Fibroblast of lung (primary cell): ENCODE measurements at regions not wholly inside any gene's neighbourhood (a gene's known extent, or its start where the extent isn't known, plus 50 kb on each side); places are given as distances from the start of the nearest gene placed in this dataset.
"Not testable (repeated sequence)": the region's sequence is repeated elsewhere in the genome, so short reads cannot be mapped to it uniquely, and the experiment has no call there.

Experiments used
- DNase-seq, 2 donors: peaks; one replicate each; pipeline versions ENCODE4 v3.0.0 to v3.0.0-alpha.2; 2010; ENCODE audit warnings: low read depth in 2 of 2
- H2AFZ ChIP-seq: 2 replicates; pipeline ENCODE4 v1.5.1; 2012; ENCODE audit warnings: low read length, control low read depth, inconsistent platforms
- H3K27ac ChIP-seq: 2 replicates; pipeline ENCODE4 v1.5.1; 2011; ENCODE audit warnings: low read length, control low read depth; ENCODE audit not compliant: insufficient read depth
- H3K27me3 ChIP-seq: 2 replicates; pipeline ENCODE4 v1.5.1; 2011; ENCODE audit warnings: mild to moderate bottlenecking, low read length; ENCODE audit not compliant: control insufficient read depth, insufficient read depth
- H3K36me3 ChIP-seq: 2 replicates; pipeline ENCODE4 v1.5.1; 2011; ENCODE audit warnings: low read length; ENCODE audit not compliant: control insufficient read depth, insufficient read depth
- H3K4me1 ChIP-seq: 2 replicates; pipeline ENCODE4 v1.5.1; 2011; ENCODE audit warnings: low read length; ENCODE audit not compliant: control insufficient read depth, insufficient read depth; ENCODE audit errors: extremely low read depth
- H3K4me2 ChIP-seq: 2 replicates; pipeline ENCODE4 v1.5.1; 2011; ENCODE audit warnings: low read length, control low read depth; ENCODE audit not compliant: insufficient read depth; ENCODE audit errors: extremely low read depth
- H3K4me3 ChIP-seq, 4 experiments: fragments of 200-600 bp in 1 of 4; sonication (generic) in 1 of 4; replicated peaks in 1 of 4; 2 replicates each; pipeline ENCODE4 v1.5.1; 2011 to 2016; ENCODE audit warnings: low read length in 4 of 4, low read depth in 3 of 4, mild to moderate bottlenecking in 3 of 4, control low read depth in 2 of 4, inconsistent platforms in 1 of 4, mixed read lengths in 1 of 4; ENCODE audit not compliant: insufficient read depth in 1 of 4; ENCODE audit errors: control extremely low read depth in 1 of 4
- H3K79me2 ChIP-seq: 2 replicates; pipeline ENCODE4 v1.5.1; 2012; ENCODE audit warnings: mild to moderate bottlenecking, low read length, inconsistent platforms; ENCODE audit not compliant: control insufficient read depth, insufficient read depth
- H3K9ac ChIP-seq: 2 replicates; pipeline ENCODE4 v1.5.1; 2011; ENCODE audit warnings: mild to moderate bottlenecking, low read length, control low read depth; ENCODE audit not compliant: insufficient read depth
- H3K9me3 ChIP-seq: 2 replicates; pipeline ENCODE4 v1.5.1; 2012; ENCODE audit warnings: low read depth, low read length; ENCODE audit not compliant: control insufficient read depth, insufficient read depth
- H4K20me1 ChIP-seq: 2 replicates; pipeline ENCODE4 v1.5.1; 2011; ENCODE audit warnings: low read length; ENCODE audit not compliant: control insufficient read depth, insufficient read depth; ENCODE audit errors: extremely low read depth
- CTCF ChIP-seq, 2 donors: IDR thresholded peaks in 1 of 2; conservative IDR thresholded peaks in 1 of 2; 1 replicate in 1 of 2; 2 replicates in 1 of 2; pipeline ENCODE4 v1.5.1; 2011 to 2012; ENCODE audit warnings: low read length in 2 of 2, control low read depth in 1 of 2, inconsistent platforms in 1 of 2, low read depth in 1 of 2, mild to moderate bottlenecking in 1 of 2
- EZH2 ChIP-seq: IDR thresholded peaks from 2 replicates; pipeline ENCODE4 v1.5.1; 2012; ENCODE audit warnings: low read length, control low read depth, mild to moderate bottlenecking; ENCODE audit errors: missing control alignments

- no peaks in the 10 kb centered on the region for H3K36me3 ChIP-seq
- TF ChIP-seq EZH2, result no peak
- no peak for DNase-seq
- no peaks in the 10 kb centered on the region for H4K20me1 ChIP-seq
- H3K4me1 ChIP-seq, result no peaks in the 10 kb centered on the region
- H3K4me3 ChIP-seq, result no peak overlapping the region
- H3K4me2 ChIP-seq, result no peak overlapping the region
- H3K27me3 ChIP-seq, result no peaks in the 10 kb centered on the region
- no peaks in the 10 kb centered on the region for H3K79me2 ChIP-seq
- H3K9ac ChIP-seq, result no peak overlapping the region
- H2AFZ ChIP-seq, result no peak overlapping the region
- no peak overlapping the region for H3K27ac ChIP-seq
- H3K9me3 ChIP-seq, result no peaks in the 10 kb centered on the region
Observed at GRCh38 chr11:82038154-82038553, 695.5 kb downstream of the FAM181B start.

GRCh38 chr11:82034527-82034926 is 699.1 kb downstream of the FAM181B start:
- no peaks in the 10 kb centered on the region for H3K79me2 ChIP-seq
- no peak overlapping the region for H3K9ac ChIP-seq
- H3K36me3 ChIP-seq, result no peaks in the 10 kb centered on the region
- H3K4me2 ChIP-seq, result no peak overlapping the region
- no peaks in the 10 kb centered on the region for H3K27me3 ChIP-seq
- no peak for TF ChIP-seq EZH2
- TF ChIP-seq CTCF (conservative IDR thresholded peaks at IDR 0.05 in 1 of 2, IDR thresholded peaks at IDR 0.05 in 1 of 2; ENCODE audit: low read depth in 1 of 2, low read length in 2 of 2), result no peak
- H3K9me3 ChIP-seq, result no peaks in the 10 kb centered on the region
- H2AFZ ChIP-seq, result no peak overlapping the region
- no peaks in the 10 kb centered on the region for H4K20me1 ChIP-seq
- H3K4me3 ChIP-seq, result no peak overlapping the region
- no peak overlapping the region for H3K27ac ChIP-seq
- H3K4me1 ChIP-seq, result no peaks in the 10 kb centered on the region
- no peak for DNase-seq

GRCh38 chr11:82027335-82027734 is 706.3 kb downstream of the FAM181B start:
- not testable (repeated sequence) for H2AFZ ChIP-seq, H3K4me1 ChIP-seq, H3K9me3 ChIP-seq, H3K4me2 ChIP-seq, DNase-seq, H3K27ac ChIP-seq, H3K4me3 ChIP-seq, H3K9ac ChIP-seq, H3K36me3 ChIP-seq, H4K20me1 ChIP-seq, H3K79me2 ChIP-seq, H3K27me3 ChIP-seq

- Histone ChIP-seq H3K27me3 (no peaks in the 10 kb centered on the region), H2AFZ (no peak overlapping the region), H3K9ac (no peak overlapping the region), H3K79me2 (no peaks in the 10 kb centered on the region), H3K9me3 (no peaks in the 10 kb centered on the region), H3K4me3 (no peak overlapping the region), H3K4me2 (no peak overlapping the region), H3K4me1 (no peaks in the 10 kb centered on the region), H4K20me1 (no peaks in the 10 kb centered on the region), H3K27ac (no peak overlapping the region), H3K36me3 (no peaks in the 10 kb centered on the region)
- TF ChIP-seq CTCF (conservative IDR thresholded peaks at IDR 0.05 in 1 of 2, IDR thresholded peaks at IDR 0.05 in 1 of 2; ENCODE audit: low read depth in 1 of 2, low read length in 2 of 2), result no peak
- TF ChIP-seq EZH2, result no peak
- peak in 1 of 2 donors; percentile 6 for DNase-seq
Observed at GRCh38 chr11:82024760-82025159, 708.9 kb downstream of the FAM181B start.
